ENCODE measurements at regions not wholly inside any gene's neighbourhood (a gene's known extent, or its start where the extent isn't known, plus 50 kb on each side); places are given as distances from the start of the nearest gene placed in this dataset.
"Not testable (repeated sequence)": the region's sequence is repeated elsewhere in the genome, so short reads cannot be mapped to it uniquely, and the experiment has no call there.

- ATAC-seq (ENCODE audit: low read depth), result no peak
- no peak overlapping the region for H3K4me3 Mint-ChIP-seq
- H3K27me3 Mint-ChIP-seq, result peaks cover 10% of the 10 kb centered on the region
- intact Hi-C loops (cut with micrococcal nuclease), result no loop called here
- H3K4me1 Mint-ChIP-seq, result no peaks in the 10 kb centered on the region
- no peak for DNase-seq
- H3K36me3 Mint-ChIP-seq (ENCODE audit: low read depth), result no peaks in the 10 kb centered on the region
- TF ChIP-seq CTCF (IDR thresholded peaks at IDR 0.05), result no peak
- H3K9me3 Mint-ChIP-seq, result no peaks in the 10 kb centered on the region
- POLR2A ChIA-PET, result no interaction called here
- no peak overlapping the region for H3K27ac Mint-ChIP-seq
- CTCF ChIA-PET, result no interaction called here
Observed at GRCh38 chr14:56059054-56059453, 59.2 kb upstream of the PELI2 start.

GRCh38 chr14:56061051-56061450 lies 57.2 kb upstream of the PELI2 start:
- H3K27me3 Mint-ChIP-seq, result peaks cover 8% of the 10 kb centered on the region
- TF ChIP-seq CTCF (IDR thresholded peaks at IDR 0.05), result no peak
- no peak overlapping the region for H3K4me3 Mint-ChIP-seq
- no peaks in the 10 kb centered on the region for H3K36me3 Mint-ChIP-seq (ENCODE audit: low read depth)
- no peak for DNase-seq
- ChIA-PET CTCF (no interaction called here), POLR2A (no interaction called here)
- H3K4me1 Mint-ChIP-seq, result no peaks in the 10 kb centered on the region
- no peaks in the 10 kb centered on the region for H3K9me3 Mint-ChIP-seq
- ATAC-seq (ENCODE audit: low read depth), result no peak
- intact Hi-C loops (cut with micrococcal nuclease), result no loop called here
- no peak overlapping the region for H3K27ac Mint-ChIP-seq

GRCh38 chr14:56063131-56063530 lies 55.1 kb upstream of the PELI2 start:
- DNase-seq (no peak), ATAC-seq (ENCODE audit: low read depth) (no peak)
- Mint-ChIP-seq H3K36me3 (ENCODE audit: low read depth) (no peaks in the 10 kb centered on the region), H3K27ac (no peak overlapping the region), H3K4me3 (no peak overlapping the region), H3K4me1 (no peaks in the 10 kb centered on the region), H3K27me3 (peaks cover 3% of the 10 kb centered on the region), H3K9me3 (no peaks in the 10 kb centered on the region)
- no peak for TF ChIP-seq CTCF (IDR thresholded peaks at IDR 0.05)
- intact Hi-C loops (cut with micrococcal nuclease), result no loop called here
- POLR2A ChIA-PET, result no interaction called here
- CTCF ChIA-PET, result no interaction called here

- Mint-ChIP-seq H3K4me3 (no peak overlapping the region), H3K27ac (no peak overlapping the region), H3K36me3 (ENCODE audit: low read depth) (no peaks in the 10 kb centered on the region), H3K4me1 (no peaks in the 10 kb centered on the region), H3K9me3 (no peaks in the 10 kb centered on the region), H3K27me3 (peaks cover 3% of the 10 kb centered on the region)
- no peak for TF ChIP-seq CTCF (IDR thresholded peaks at IDR 0.05)
- intact Hi-C loops (cut with micrococcal nuclease), result no loop called here
- no peak for ATAC-seq (ENCODE audit: low read depth)
- POLR2A ChIA-PET, result no interaction called here
- no peak for DNase-seq
- CTCF ChIA-PET, result interaction anchor here (0.7 kb wide), 2 partner anchors 616 to 819 kb away, joined by 3 to 5 read pairs; no protein-coding TSS in a partner anchor
Observed at GRCh38 chr14:56064513-56064912, 53.7 kb upstream of the PELI2 start.

GRCh38 chr14:56065199-56065598 lies 53.0 kb upstream of the PELI2 start:
- CTCF ChIA-PET; H3K4me1 Mint-ChIP-seq; H3K27me3 Mint-ChIP-seq; H3K9me3 Mint-ChIP-seq; ATAC-seq (ENCODE audit: low read depth); POLR2A ChIA-PET; DNase-seq; H3K4me3 Mint-ChIP-seq; H3K36me3 Mint-ChIP-seq (ENCODE audit: low read depth); intact Hi-C loops (cut with micrococcal nuclease); H3K27ac Mint-ChIP-seq: not testable (repeated sequence)

- TF ChIP-seq CTCF (IDR thresholded peaks at IDR 0.05), result no peak
- intact Hi-C loops (cut with micrococcal nuclease), result no loop called here
- Mint-ChIP-seq H3K4me1 (no peaks in the 10 kb centered on the region), H3K36me3 (ENCODE audit: low read depth) (no peaks in the 10 kb centered on the region), H3K4me3 (no peak overlapping the region), H3K9me3 (no peaks in the 10 kb centered on the region), H3K27ac (no peak overlapping the region), H3K27me3 (no peaks in the 10 kb centered on the region)
- ChIA-PET POLR2A (no interaction called here), CTCF (no interaction called here)
- DNase-seq, result no peak
- ATAC-seq (ENCODE audit: low read depth), result no peak
Observed at GRCh38 chr14:56065621-56066290, 52.5 kb upstream of the PELI2 start.

Data from activated B cell treated with CpG ODN at 0.5 μM for 24 hours (primary cell).